Smooth muscle cell (in vitro differentiated cells): ENCODE measurements at regions not wholly inside any gene's neighbourhood (a gene's known extent, or its start where the extent isn't known, plus 50 kb on each side); places are given as distances from the start of the nearest gene placed in this dataset.

ENCODE experiments used
- DNase-seq: peaks from one replicate; lab custom pipeline; 2025; ENCODE audit not compliant: unreplicated experiment; lab: John Stamatoyannopoulos, UW
- H2AFZ ChIP-seq: fragments of 200-600 bp; sonication (generic); 2 replicates; pipeline ENCODE4 v1.6.0; 2016; ENCODE audit warnings: antibody characterized with exemption, low read depth, mild to moderate bottlenecking
- H3F3A ChIP-seq: fragments of 200-600 bp; sonication (generic); 2 replicates; pipeline ENCODE4 v1.6.0; 2017; ENCODE audit warnings: antibody characterized with exemption, low read depth
- H3K27ac ChIP-seq: fragments of 200-600 bp; sonication (generic); 2 replicates; pipeline ENCODE4 v1.5.1; 2016; ENCODE audit warnings: low read depth, mild to moderate bottlenecking
- H3K27me3 ChIP-seq: fragments of 200-600 bp; sonication (generic); 2 replicates; pipeline ENCODE4 v1.6.1; 2016; ENCODE audit warnings: low read depth, mild to moderate bottlenecking
- H3K36me3 ChIP-seq: fragments of 200-600 bp; sonication (generic); 2 replicates; pipeline ENCODE4 v1.5.1; 2016; ENCODE audit warnings: low read depth
- H3K4me1 ChIP-seq: fragments of 200-600 bp; sonication (generic); 2 replicates; pipeline ENCODE4 v1.5.1; 2016; ENCODE audit warnings: low read depth
- H3K4me2 ChIP-seq: fragments of 200-600 bp; sonication (generic); 2 replicates; pipeline ENCODE4 v1.6.0; 2016; ENCODE audit warnings: mild to moderate bottlenecking
- H3K4me3 ChIP-seq: fragments of 200-600 bp; sonication (generic); 2 replicates; pipeline ENCODE4 v1.5.1; 2016; ENCODE audit warnings: mild to moderate bottlenecking
- H3K79me2 ChIP-seq: fragments of 200-600 bp; sonication (generic); 2 replicates; pipeline ENCODE4 v1.6.0; 2016; ENCODE audit warnings: low read depth, mild to moderate bottlenecking
- H3K9ac ChIP-seq: fragments of 200-600 bp; sonication (generic); 2 replicates; pipeline ENCODE4 v1.6.0; 2016; ENCODE audit warnings: low read depth
- H3K9me3 ChIP-seq: fragments of 200-600 bp; sonication (generic); replicated peaks from 2 replicates; pipeline ENCODE4 v1.5.1; 2016; ENCODE audit warnings: low read depth
- H4K20me1 ChIP-seq: fragments of 200-600 bp; sonication (generic); 2 replicates; pipeline ENCODE4 v1.6.0; 2016; ENCODE audit warnings: low read depth
- CTCF ChIP-seq: fragments of 200-600 bp; sonication (generic); IDR thresholded peaks from 2 replicates; pipeline ENCODE4 v1.5.1; 2017; ENCODE audit warnings: borderline replicate concordance, mild to moderate bottlenecking, antibody characterized with exemption; ENCODE audit not compliant: insufficient read depth, poor library complexity, severe bottlenecking
- WGBS: methylation state at CpG from one replicate; pipeline ENCODE4 v1.1.7; 2016; ENCODE audit warnings: low lambda C conversion rate; 5-methylcytosine and 5-hydroxymethylcytosine counted together

GRCh38 chr11:115905341-115906000 is 401.3 kb upstream of the CADM1 start:
- TF ChIP-seq CTCF = no peak
- Histone ChIP-seq H3K36me3 (no peaks in the 10 kb centered on the region), H2AFZ (no peak overlapping the region), H4K20me1 (no peaks in the 10 kb centered on the region), H3K27me3 (no peaks in the 10 kb centered on the region), H3K27ac (peak overlapping the region; percentile 43), H3K4me3 (no peak overlapping the region), H3K4me1 (no peaks in the 10 kb centered on the region), H3K9ac (no peak overlapping the region), H3K79me2 (no peaks in the 10 kb centered on the region), H3F3A (no peaks in the 10 kb centered on the region), H3K4me2 (peak overlapping the region; percentile 55), H3K9me3 (no peaks in the 10 kb centered on the region)
- no peak for DNase-seq
- WGBS = 79% methylated on average over 3 of the region's 3 CpGs

- TF ChIP-seq CTCF = no peak
- Histone ChIP-seq H4K20me1 (no peaks in the 10 kb centered on the region), H3K4me1 (no peaks in the 10 kb centered on the region), H3K27me3 (no peaks in the 10 kb centered on the region), H2AFZ (no peak overlapping the region), H3K79me2 (no peaks in the 10 kb centered on the region), H3K27ac (no peak overlapping the region), H3K4me2 (no peak overlapping the region), H3K9me3 (no peaks in the 10 kb centered on the region), H3K36me3 (no peaks in the 10 kb centered on the region), H3K4me3 (no peak overlapping the region), H3F3A (no peaks in the 10 kb centered on the region), H3K9ac (no peak overlapping the region)
- DNase-seq = no peak
- WGBS = 79% methylated on average over 4 of the region's 4 CpGs
Observed at GRCh38 chr11:115903179-115903578, 399.0 kb upstream of the CADM1 start.

GRCh38 chr11:115901069-115901468 is 396.9 kb upstream of the CADM1 start:
- Histone ChIP-seq H3K27me3 (no peaks in the 10 kb centered on the region), H3K27ac (no peak overlapping the region), H2AFZ (no peak overlapping the region), H3K4me3 (no peak overlapping the region), H3K9me3 (no peaks in the 10 kb centered on the region), H3K36me3 (no peaks in the 10 kb centered on the region), H3F3A (no peaks in the 10 kb centered on the region), H3K4me2 (no peak overlapping the region), H3K79me2 (no peaks in the 10 kb centered on the region), H3K9ac (no peak overlapping the region), H3K4me1 (no peaks in the 10 kb centered on the region), H4K20me1 (no peaks in the 10 kb centered on the region)
- no peak for DNase-seq
- no peak for TF ChIP-seq CTCF

- no peak for DNase-seq
- H3K4me3 ChIP-seq = no peak overlapping the region
- WGBS = 91% methylated on average over 10 of the region's 10 CpGs
- H3F3A ChIP-seq = no peaks in the 10 kb centered on the region
- no peaks in the 10 kb centered on the region for H3K27me3 ChIP-seq
- H2AFZ ChIP-seq = no peak overlapping the region
- H3K36me3 ChIP-seq = no peaks in the 10 kb centered on the region
- H3K4me1 ChIP-seq = no peaks in the 10 kb centered on the region
- H3K27ac ChIP-seq = no peak overlapping the region
- H3K9me3 ChIP-seq = no peaks in the 10 kb centered on the region
- TF ChIP-seq CTCF = no peak
- no peaks in the 10 kb centered on the region for H4K20me1 ChIP-seq
- H3K4me2 ChIP-seq = no peak overlapping the region
- H3K79me2 ChIP-seq = no peaks in the 10 kb centered on the region
- no peak overlapping the region for H3K9ac ChIP-seq
Observed at GRCh38 chr11:115900111-115900510, 395.9 kb upstream of the CADM1 start.
